Osteoblast (primary cell): ENCODE measurements at regions not wholly inside any gene's neighbourhood (a gene's known extent, or its start where the extent isn't known, plus 50 kb on each side); places are given as distances from the start of the nearest gene placed in this dataset.

ENCODE experiments used
- DNase-seq: peaks from one replicate; pipeline ENCODE4 v3.0.0; 2011; ENCODE audit warnings: low spot score, mixed read lengths; ENCODE audit not compliant: insufficient read length; ENCODE audit errors: missing footprints
- H2AFZ ChIP-seq: 2 replicates; pipeline ENCODE4 v1.6.0; 2011; ENCODE audit warnings: mild to moderate bottlenecking, low read length
- H3K27ac ChIP-seq: 2 replicates; pipeline ENCODE4 v1.5.1; 2011; ENCODE audit warnings: mild to moderate bottlenecking, low read depth, low read length, moderate library complexity
- H3K27me3 ChIP-seq: 2 replicates; pipeline ENCODE4 v1.6.0; 2012; ENCODE audit warnings: mild to moderate bottlenecking, control low read depth, inconsistent platforms, low read length, moderate library complexity; ENCODE audit not compliant: insufficient read depth
- H3K36me3 ChIP-seq: 2 replicates; pipeline ENCODE4 v1.5.1; 2011; ENCODE audit warnings: mild to moderate bottlenecking, low read length, control low read depth, moderate library complexity; ENCODE audit not compliant: insufficient read depth
- H3K4me1 ChIP-seq: 2 replicates; pipeline ENCODE4 v1.5.1; 2011; ENCODE audit warnings: mild to moderate bottlenecking, low read length, control low read depth, moderate library complexity; ENCODE audit not compliant: insufficient read depth
- H3K4me2 ChIP-seq: 2 replicates; pipeline ENCODE4 v1.6.0; 2011; ENCODE audit warnings: mild to moderate bottlenecking, low read length; ENCODE audit not compliant: insufficient read depth
- H3K4me3 ChIP-seq: fragments of 200-600 bp; sonication (generic); 3 replicates; pipeline ENCODE4 v1.5.1; 2012; ENCODE audit warnings: mild to moderate bottlenecking, low read length, inconsistent platforms; ENCODE audit not compliant: insufficient read depth
- H3K79me2 ChIP-seq: 2 replicates; pipeline ENCODE4 v1.6.0; 2012; ENCODE audit warnings: mild to moderate bottlenecking, low read length, control low read depth, inconsistent platforms; ENCODE audit not compliant: insufficient read depth
- H3K9me3 ChIP-seq: 2 replicates; pipeline ENCODE4 v1.5.1; 2011; ENCODE audit warnings: low read depth, low read length, control low read depth
- H4K20me1 ChIP-seq: 2 replicates; pipeline ENCODE4 v1.6.0; 2012; ENCODE audit warnings: mild to moderate bottlenecking, low read length, control low read depth; ENCODE audit not compliant: insufficient read depth
- CTCF ChIP-seq: IDR thresholded peaks from 2 replicates; pipeline ENCODE4 v1.5.1; 2011; ENCODE audit warnings: mild to moderate bottlenecking, low read depth, low read length, moderate library complexity; ENCODE audit errors: extremely low read depth

GRCh38 chr4:117227925-117228324 lies 142.5 kb upstream of the TRAM1L1 start:
- no peaks in the 10 kb centered on the region for H3K9me3 ChIP-seq
- no peak for DNase-seq
- no peaks in the 10 kb centered on the region for H3K27me3 ChIP-seq
- H3K27ac ChIP-seq, result no peak overlapping the region
- no peaks in the 10 kb centered on the region for H3K79me2 ChIP-seq
- no peak for TF ChIP-seq CTCF
- H4K20me1 ChIP-seq, result no peaks in the 10 kb centered on the region
- H3K36me3 ChIP-seq, result no peaks in the 10 kb centered on the region
- no peak overlapping the region for H3K4me3 ChIP-seq
- no peaks in the 10 kb centered on the region for H3K4me1 ChIP-seq
- no peak overlapping the region for H3K4me2 ChIP-seq
- H2AFZ ChIP-seq, result no peak overlapping the region

- no peaks in the 10 kb centered on the region for H3K9me3 ChIP-seq
- H3K27ac ChIP-seq, result no peak overlapping the region
- H2AFZ ChIP-seq, result no peak overlapping the region
- DNase-seq, result no peak
- H4K20me1 ChIP-seq, result no peaks in the 10 kb centered on the region
- no peak for TF ChIP-seq CTCF
- no peak overlapping the region for H3K4me3 ChIP-seq
- no peak overlapping the region for H3K4me2 ChIP-seq
- H3K36me3 ChIP-seq, result no peaks in the 10 kb centered on the region
- H3K79me2 ChIP-seq, result no peaks in the 10 kb centered on the region
- H3K27me3 ChIP-seq, result no peaks in the 10 kb centered on the region
- H3K4me1 ChIP-seq, result no peaks in the 10 kb centered on the region
These were observed 154.1 kb upstream of the TRAM1L1 start for GRCh38 chr4:117239434-117239833.

GRCh38 chr4:117249333-117249732 lies 164.0 kb upstream of the TRAM1L1 start:
- DNase-seq, result no peak
- H4K20me1 ChIP-seq, result no peaks in the 10 kb centered on the region
- TF ChIP-seq CTCF, result no peak
- no peak overlapping the region for H3K4me2 ChIP-seq
- H3K4me3 ChIP-seq, result no peak overlapping the region
- no peaks in the 10 kb centered on the region for H3K9me3 ChIP-seq
- H3K36me3 ChIP-seq, result no peaks in the 10 kb centered on the region
- no peak overlapping the region for H2AFZ ChIP-seq
- H3K4me1 ChIP-seq, result no peaks in the 10 kb centered on the region
- no peaks in the 10 kb centered on the region for H3K79me2 ChIP-seq
- H3K27me3 ChIP-seq, result no peaks in the 10 kb centered on the region
- H3K27ac ChIP-seq, result no peak overlapping the region

GRCh38 chr4:117264072-117264471 lies 178.7 kb upstream of the TRAM1L1 start:
- no peak overlapping the region for H3K27ac ChIP-seq
- no peak for TF ChIP-seq CTCF
- H3K79me2 ChIP-seq, result no peaks in the 10 kb centered on the region
- no peaks in the 10 kb centered on the region for H3K9me3 ChIP-seq
- no peak overlapping the region for H3K4me3 ChIP-seq
- H2AFZ ChIP-seq, result no peak overlapping the region
- no peaks in the 10 kb centered on the region for H3K27me3 ChIP-seq
- no peaks in the 10 kb centered on the region for H3K4me1 ChIP-seq
- DNase-seq, result no peak
- no peaks in the 10 kb centered on the region for H3K36me3 ChIP-seq
- no peaks in the 10 kb centered on the region for H4K20me1 ChIP-seq
- no peak overlapping the region for H3K4me2 ChIP-seq
